Fibroblast of skin of right quadriceps (primary cell): ENCODE measurements at regions not wholly inside any gene's neighbourhood (a gene's known extent, or its start where the extent isn't known, plus 50 kb on each side); places are given as distances from the start of the nearest gene placed in this dataset.
"Not testable (repeated sequence)": the region's sequence is repeated elsewhere in the genome, so short reads cannot be mapped to it uniquely, and the experiment has no call there.

Experiments
- DNase-seq: peaks from one replicate; pipeline ENCODE4 v3.0.0-alpha.2; 2013

DNA sequence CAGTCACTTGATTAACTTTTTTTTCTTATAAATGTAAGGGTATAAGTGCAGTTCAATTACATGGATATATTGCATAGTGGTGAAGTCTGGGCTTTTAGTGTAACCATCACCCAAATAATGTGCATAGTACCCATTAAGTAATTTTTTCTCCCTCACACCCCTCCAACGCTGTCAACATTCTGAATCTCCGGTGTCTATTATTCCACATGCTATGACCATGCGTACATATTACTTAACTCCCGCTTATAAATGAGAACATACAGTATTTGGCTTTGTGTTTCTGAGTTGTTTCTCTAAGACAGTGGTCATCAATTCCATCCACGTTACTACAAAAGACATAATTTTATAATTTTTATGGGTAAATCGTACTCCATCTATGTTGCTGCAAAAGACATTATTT, 1191.1 kb downstream of the NCAM2 start:
- no peak for DNase-seq

DNA sequence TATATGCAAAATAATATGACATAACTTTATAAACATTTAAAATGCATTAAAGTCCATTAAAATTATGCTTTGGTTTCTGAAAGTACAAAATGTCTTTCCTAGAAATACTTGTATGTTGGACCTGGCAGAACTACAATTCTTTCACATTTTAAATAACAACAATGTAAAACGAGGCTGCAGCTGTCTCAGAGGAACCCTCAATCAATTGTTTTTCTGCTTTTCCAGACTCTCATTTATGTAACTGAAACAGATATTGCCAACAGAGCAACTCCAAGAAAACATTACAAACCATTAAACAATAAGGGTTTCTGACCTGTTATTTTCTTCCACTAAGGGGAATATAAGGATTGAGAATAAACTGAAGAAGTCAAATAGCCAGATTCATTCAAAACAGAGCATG, 1193.4 kb downstream of the NCAM2 start:
- no peak for DNase-seq

DNA sequence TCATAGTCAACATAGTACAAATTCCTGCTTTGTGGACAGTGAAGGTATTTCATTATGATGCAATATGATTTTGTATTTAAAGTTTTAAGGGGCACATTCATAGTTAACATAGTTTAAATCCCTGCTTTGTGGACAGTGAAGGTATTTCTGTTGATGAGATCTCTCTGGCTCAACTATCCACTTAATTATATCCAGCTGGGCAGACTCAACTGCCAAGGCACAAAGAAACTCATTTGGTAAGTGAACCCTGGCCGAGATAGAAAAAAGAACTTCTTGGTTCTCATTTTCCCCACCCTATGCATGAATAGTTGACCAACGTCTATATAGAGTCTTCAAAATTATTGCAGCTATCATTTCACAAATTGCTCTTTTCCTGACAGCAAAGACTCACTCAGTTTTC, 1194.6 kb downstream of the NCAM2 start:
- DNase-seq, result no peak

DNA sequence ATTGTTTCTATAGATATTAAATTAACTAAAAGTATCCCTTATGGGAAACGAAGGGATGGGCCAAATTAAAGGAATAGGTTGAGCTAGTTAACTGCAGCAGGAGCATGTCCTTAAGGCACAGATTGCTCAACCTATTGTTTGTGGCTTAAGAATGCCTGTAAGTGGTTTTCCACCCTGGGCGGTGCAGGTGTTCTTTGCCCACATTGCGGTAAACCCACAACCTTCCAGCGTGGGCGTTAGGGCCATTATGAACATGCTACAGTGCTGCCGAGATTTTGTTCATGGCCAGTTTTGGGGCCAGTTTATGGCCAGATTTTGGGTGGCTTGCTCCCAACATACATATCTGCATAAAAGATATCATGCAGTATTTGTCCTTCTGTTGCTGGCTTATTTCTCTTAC, 1196.8 kb downstream of the NCAM2 start:
- not testable (repeated sequence) for DNase-seq

GRCh38 chr21:22200378-22201092, 1202.3 kb downstream of the NCAM2 start:
- no peak for DNase-seq

DNA sequence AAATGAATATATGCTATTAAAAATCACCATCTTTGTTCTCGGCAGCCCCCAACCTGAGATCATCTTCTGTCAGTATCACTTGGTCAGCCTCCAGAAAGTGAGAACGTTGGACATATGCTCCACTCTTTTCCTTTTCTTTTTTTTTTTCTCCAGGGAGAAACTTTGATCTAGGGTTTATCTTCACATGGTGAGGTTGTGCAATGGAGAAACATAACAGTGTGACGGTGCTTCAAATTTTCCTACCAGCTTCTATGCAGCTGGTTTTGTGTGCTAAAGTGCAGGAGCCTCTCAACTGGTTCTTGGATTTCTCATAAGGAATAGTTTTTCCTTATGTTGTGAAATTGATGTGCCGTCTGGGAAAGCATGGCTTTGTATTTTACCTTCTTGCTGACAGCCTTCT, 1202.9 kb downstream of the NCAM2 start:
- DNase-seq, result no peak

DNA sequence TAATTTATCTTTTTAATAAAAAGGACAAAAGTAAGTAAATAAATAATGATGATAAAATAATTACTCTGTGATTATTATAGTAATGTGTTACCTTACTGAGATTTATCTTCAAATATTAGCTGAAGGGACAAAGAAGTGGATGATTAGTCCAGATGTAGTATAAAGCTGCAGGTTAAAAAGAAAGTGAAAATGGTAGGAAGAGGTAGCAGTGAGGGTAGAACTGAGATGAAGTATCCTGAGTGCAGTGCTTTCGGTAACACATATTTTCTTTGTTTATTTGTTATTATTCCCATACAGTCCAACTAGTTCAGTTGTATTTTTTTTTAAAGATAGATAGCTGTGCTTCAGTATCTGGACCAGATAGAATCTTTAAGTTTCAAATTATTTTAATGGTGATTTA, 1203.5 kb downstream of the NCAM2 start:
- no peak for DNase-seq

- DNase-seq, result no peak
These were observed 1211.1 kb downstream of the NCAM2 start for GRCh38 chr21:22209304-22209700.

DNA sequence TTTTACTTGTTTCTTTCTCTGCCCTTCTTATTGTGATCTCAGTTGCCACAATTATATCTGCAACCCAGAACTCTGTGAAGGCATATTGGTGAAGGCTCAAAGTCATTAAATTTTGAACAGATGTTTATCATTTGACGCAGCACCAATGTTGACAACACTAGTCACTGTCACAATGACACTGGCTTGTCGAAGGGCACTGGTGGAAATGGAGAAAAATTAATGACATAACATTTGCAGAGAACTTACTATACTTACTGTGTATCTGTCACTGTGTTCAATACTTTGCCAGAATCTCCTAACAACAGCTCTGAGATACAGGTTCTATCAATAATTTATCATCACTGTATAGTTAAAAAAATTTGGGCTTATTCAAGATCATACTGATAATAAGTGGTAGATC, 1213.7 kb downstream of the NCAM2 start:
- DNase-seq, result no peak

DNA sequence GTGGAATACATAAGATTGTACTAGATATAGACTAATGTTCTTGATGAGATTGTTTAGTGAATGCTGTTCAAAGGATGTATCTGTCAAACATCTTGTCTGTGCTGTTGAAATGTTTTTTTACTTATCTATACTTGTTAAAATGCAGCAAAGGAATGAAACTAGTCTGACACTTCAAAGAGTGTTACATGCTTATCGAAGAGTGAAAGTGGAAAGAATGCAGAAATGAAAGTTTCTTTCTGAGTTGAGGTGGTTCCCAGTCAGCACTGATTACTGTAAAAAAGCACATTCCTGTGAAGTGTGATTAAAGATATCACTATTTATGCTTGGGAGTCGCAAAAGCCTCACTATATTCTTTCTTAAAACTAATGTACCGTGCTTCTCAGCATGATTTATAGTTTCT, 1225.2 kb downstream of the NCAM2 start:
- no peak for DNase-seq

GRCh38 chr21:22224261-22224660, 1226.1 kb downstream of the NCAM2 start:
- no peak for DNase-seq

- DNase-seq, result no peak
These were observed 1227.1 kb downstream of the NCAM2 start for GRCh38 chr21:22225299-22225698.

- DNase-seq, result no peak
These were observed 1232.8 kb downstream of the NCAM2 start for GRCh38 chr21:22231013-22231412.

DNA sequence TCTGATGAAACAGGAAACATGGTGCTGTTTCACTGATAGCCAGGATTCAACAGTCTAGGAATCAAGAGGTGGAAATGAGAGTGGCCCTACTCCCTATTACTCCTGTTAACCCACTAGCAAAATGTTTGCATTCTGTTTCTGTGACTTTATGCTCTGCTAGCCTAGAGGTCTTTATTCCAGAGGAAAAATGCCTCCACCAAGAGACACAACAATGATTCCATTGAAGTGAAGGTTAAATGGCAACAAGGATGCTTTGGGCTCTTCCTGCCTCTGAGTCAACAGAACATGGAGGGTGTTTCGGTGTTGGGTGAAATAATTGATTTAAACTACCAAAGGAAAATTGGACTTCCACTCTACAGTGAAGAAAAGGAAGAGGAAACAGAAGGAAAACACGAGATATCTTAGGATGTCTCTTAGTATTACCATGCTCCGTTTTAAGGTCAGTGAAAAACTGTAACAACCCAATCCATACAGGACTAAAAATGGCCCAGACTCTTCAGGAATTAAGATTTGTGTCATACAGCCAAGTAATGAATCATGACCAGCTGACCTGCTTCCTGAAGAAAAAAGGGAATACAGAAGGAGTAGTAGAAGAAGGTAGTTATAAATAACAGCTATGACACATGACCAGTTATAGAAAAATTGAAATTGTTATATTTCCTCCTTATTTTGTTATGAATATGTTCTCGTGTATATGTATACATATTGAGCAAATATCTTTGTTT, 1237.8 kb downstream of the NCAM2 start:
- no peak for DNase-seq

- DNase-seq, result no peak
These were observed 1246.3 kb downstream of the NCAM2 start for GRCh38 chr21:22244516-22244915.

DNA sequence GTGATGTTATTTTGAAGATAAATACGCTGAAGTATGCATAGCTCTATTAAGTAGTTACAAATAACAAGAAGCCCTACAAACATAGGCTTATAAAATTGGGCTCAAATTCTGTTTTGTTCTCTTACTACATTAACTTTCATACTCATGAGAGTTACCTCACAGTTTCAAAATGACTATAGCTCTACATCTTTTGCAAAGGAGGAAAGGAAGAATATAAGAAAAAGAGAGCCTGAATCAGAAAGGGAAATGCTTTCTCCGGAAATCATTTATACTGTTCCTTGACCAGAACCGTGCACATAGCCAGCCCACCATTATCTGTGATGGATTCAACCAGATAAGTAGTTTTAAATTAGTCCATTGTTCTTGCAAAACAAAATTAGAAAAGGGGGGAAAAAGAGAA, 1252.1 kb downstream of the NCAM2 start:
- no peak for DNase-seq

GRCh38 chr21:22253761-22254160, 1255.6 kb downstream of the NCAM2 start:
- no peak for DNase-seq

DNA sequence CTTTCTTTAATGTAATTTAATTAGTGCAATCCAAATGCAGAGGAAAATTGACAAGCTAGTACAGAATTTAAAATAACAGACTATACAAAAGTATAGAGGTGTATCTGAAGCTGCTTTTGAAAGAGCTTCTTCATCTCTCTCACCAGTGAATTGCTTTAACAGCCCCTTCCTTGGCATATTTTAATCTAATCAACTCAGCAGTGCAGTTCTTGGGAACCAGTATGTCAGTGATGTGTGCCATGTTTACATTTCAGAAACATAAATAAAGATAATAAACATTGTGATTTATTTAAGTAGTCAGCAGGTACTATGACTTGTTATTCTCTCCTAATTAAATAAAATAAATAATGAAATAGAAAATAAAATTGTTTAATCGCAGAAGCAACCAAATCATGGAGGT, 1260.6 kb downstream of the NCAM2 start:
- no peak for DNase-seq

- DNase-seq, result no peak
These were observed 1262.1 kb downstream of the NCAM2 start for GRCh38 chr21:22260274-22260673.

GRCh38 chr21:22263890-22264289, 1265.7 kb downstream of the NCAM2 start:
- DNase-seq, result no peak

- DNase-seq, result no peak
These were observed 1279.1 kb downstream of the NCAM2 start for GRCh38 chr21:22277341-22277740.

- DNase-seq, result no peak
These were observed 1280.2 kb downstream of the NCAM2 start for GRCh38 chr21:22278366-22278765.

- DNase-seq, result no peak
These were observed 1282.6 kb downstream of the NCAM2 start for GRCh38 chr21:22280851-22281250.

DNA sequence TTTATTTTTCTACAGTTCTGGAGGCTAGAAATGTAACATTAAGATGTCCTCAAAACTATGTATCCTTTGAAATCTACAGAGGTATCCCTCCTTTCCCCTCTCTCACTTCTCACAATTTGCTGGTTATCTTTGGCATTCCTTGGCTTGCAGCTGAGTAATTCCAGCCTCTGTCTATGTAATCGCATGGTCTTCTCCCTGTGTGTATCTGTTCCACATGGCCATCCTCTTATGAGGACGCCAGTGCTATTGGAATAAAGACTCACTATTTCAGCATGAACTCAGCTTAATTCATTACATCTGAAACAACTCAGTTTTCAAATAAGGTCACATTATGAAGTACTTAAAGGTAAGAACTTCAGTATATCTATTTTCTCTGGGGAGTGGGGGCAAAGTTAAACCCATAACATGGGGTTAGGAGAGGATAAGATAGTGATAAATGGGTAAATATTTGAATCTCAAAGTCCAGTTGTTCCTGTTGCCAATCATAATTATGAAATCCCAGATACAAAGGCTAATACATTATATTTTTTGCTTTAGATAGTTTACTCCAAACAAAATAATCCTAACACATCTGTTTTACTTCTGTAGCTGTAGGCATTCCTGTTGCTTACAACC, 1290.8 kb downstream of the NCAM2 start:
- no peak for DNase-seq
